ENCODE measurements at regions not wholly inside any gene's neighbourhood (a gene's known extent, or its start where the extent isn't known, plus 50 kb on each side); places are given as distances from the start of the nearest gene placed in this dataset.

DNA sequence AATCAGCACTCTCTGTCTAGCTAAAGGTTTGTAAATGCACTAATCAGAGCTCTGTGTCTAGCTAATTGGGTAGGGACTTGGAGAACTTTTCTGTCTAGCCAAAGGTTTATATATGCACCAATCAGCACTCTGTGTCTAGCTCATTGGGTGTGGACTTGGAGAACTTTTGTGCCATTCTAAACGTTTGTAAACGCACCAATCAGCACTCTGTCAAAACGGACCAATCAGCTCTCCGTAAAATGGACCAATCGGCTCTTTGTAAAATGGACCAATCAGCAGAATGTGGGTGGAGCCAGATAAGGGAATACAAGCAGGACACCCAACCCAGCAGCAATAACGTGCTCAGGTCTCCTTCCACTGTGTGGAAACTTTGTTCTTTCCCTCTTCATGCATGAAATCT is 298.6 kb upstream of the PTPRD start:
- Histone ChIP-seq H3K4ac (ENCODE audit: low read depth, low read length) (no peak overlapping the region), H4K91ac (ENCODE audit: insufficient read depth, low read depth, low read length) (no peak overlapping the region), H2AK9ac (replicated peaks; ENCODE audit: low read depth, low read length, poor library complexity) (no peak overlapping the region), H2BK15ac (ENCODE audit: low read depth, low read length) (no peak overlapping the region), H3K56ac (ENCODE audit: extremely low read depth, insufficient read depth, low read length) (no peak overlapping the region), H2BK120ac (ENCODE audit: low read depth, low read length) (no peak overlapping the region), H3K18ac (ENCODE audit: low read depth, low read length) (no peak overlapping the region), H3K9me3 (ENCODE audit: control insufficient read depth, insufficient read depth, low read length) (peaks cover 10% of the 10 kb centered on the region; the same call in 1 of the 2 replicates), H3K9ac (ENCODE audit: low read depth, low read length) (no peak overlapping the region), H3K79me1 (ENCODE audit: low read depth in 1 of 2, low read length in 2 of 2) (no peaks in the 10 kb centered on the region), H3K36me3 (ENCODE audit: control insufficient read depth, insufficient read depth, low read length) (no peaks in the 10 kb centered on the region), H2AFZ (replicated peaks; ENCODE audit: low read length, poor library complexity) (no peak overlapping the region), H2AK5ac (ENCODE audit: low read depth, low read length) (no peak overlapping the region), H3K4me3 (ENCODE audit: insufficient read depth, low read depth, low read length) (no peak overlapping the region), H3K27me3 (ENCODE audit: control insufficient read depth, insufficient read depth, low read length) (no peaks in the 10 kb centered on the region), H3K27ac (ENCODE audit: insufficient read depth, low read length) (no peak overlapping the region), H3K4me1 (ENCODE audit: control insufficient read depth, insufficient read depth, low read length) (no peaks in the 10 kb centered on the region), H2BK5ac (ENCODE audit: low read depth, low read length, poor library complexity, severe bottlenecking) (no peak overlapping the region), H3K23ac (ENCODE audit: low read depth, low read length) (no peak overlapping the region), H4K8ac (ENCODE audit: low read depth in 2 of 2, low read length in 2 of 2) (no peak overlapping the region), H2BK20ac (ENCODE audit: low read depth, low read length) (no peak overlapping the region), H4K20me1 (ENCODE audit: insufficient read depth, low read length) (no peaks in the 10 kb centered on the region), H3K4me2 (ENCODE audit: low read depth, low read length) (no peak overlapping the region), H4K5ac (ENCODE audit: low read depth, low read length) (no peak overlapping the region), H3K9me1 (ENCODE audit: insufficient read depth, low read length) (no peaks in the 10 kb centered on the region), H3K14ac (replicated peaks; ENCODE audit: low read depth, low read length) (no peak overlapping the region)
- no peak for DNase-seq
- intact Hi-C loops (cut with micrococcal nuclease) (no loop called here), in situ Hi-C loops (cut with MboI; ENCODE audit: low sequenced_read_pairs) (no loop called here), dilution Hi-C loops (cut with HindIII; ENCODE audit: low sequenced_read_pairs, unreplicated experiment) (no loop called here)
- ChIA-PET CTCF (no interaction called here), POLR2A (ENCODE audit: unreplicated experiment) (no interaction called here)
- no TSS peak for BruUV-seq (replicated peaks)
- TF ChIP-seq, protein P1, sequence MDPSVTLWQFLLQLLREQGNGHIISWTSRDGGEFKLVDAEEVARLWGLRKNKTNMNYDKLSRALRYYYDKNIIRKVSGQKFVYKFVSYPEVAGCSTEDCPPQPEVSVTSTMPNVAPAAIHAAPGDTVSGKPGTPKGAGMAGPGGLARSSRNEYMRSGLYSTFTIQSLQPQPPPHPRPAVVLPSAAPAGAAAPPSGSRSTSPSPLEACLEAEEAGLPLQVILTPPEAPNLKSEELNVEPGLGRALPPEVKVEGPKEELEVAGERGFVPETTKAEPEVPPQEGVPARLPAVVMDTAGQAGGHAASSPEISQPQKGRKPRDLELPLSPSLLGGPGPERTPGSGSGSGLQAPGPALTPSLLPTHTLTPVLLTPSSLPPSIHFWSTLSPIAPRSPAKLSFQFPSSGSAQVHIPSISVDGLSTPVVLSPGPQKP (IDR thresholded peaks at IDR 0.05; ENCODE audit: borderline replicate concordance, low read depth, low read length), result no peak
- no peak for TF ChIP-seq BHLHE40 (IDR thresholded peaks at IDR 0.05; ENCODE audit: low read depth, low read length)
- TF ChIP-seq SMC3 (IDR thresholded peaks at IDR 0.05; ENCODE audit: low read depth, low read length), result no peak
- no peak for TF ChIP-seq NFE2L2 (IDR thresholded peaks at IDR 0.05; ENCODE audit: low read depth, low read length)
- TF ChIP-seq MAZ (IDR thresholded peaks at IDR 0.05; ENCODE audit: borderline replicate concordance, low read depth, low read length), result no peak
- TF ChIP-seq MAFK (IDR thresholded peaks at IDR 0.05; ENCODE audit: low read depth, low read length), result no peak
- TF ChIP-seq RCOR1 (IDR thresholded peaks at IDR 0.05; ENCODE audit: insufficient replicate concordance, low read length), result no peak
- TF ChIP-seq RAD21 (IDR thresholded peaks at IDR 0.05; ENCODE audit: low read length), result no peak
- TF ChIP-seq MXI1 (IDR thresholded peaks at IDR 0.05; ENCODE audit: borderline replicate concordance, low read depth, low read length), result no peak
- no peak for TF ChIP-seq CEBPB (IDR thresholded peaks at IDR 0.05; ENCODE audit: low read depth, low read length)
- TF ChIP-seq, protein P2, sequence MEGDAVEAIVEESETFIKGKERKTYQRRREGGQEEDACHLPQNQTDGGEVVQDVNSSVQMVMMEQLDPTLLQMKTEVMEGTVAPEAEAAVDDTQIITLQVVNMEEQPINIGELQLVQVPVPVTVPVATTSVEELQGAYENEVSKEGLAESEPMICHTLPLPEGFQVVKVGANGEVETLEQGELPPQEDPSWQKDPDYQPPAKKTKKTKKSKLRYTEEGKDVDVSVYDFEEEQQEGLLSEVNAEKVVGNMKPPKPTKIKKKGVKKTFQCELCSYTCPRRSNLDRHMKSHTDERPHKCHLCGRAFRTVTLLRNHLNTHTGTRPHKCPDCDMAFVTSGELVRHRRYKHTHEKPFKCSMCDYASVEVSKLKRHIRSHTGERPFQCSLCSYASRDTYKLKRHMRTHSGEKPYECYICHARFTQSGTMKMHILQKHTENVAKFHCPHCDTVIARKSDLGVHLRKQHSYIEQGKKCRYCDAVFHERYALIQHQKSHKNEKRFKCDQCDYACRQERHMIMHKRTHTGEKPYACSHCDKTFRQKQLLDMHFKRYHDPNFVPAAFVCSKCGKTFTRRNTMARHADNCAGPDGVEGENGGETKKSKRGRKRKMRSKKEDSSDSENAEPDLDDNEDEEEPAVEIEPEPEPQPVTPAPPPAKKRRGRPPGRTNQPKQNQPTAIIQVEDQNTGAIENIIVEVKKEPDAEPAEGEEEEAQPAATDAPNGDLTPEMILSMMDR (conservative IDR thresholded peaks at IDR 0.05; ENCODE audit: low read depth, low read length), result no peak
- no peak for TF ChIP-seq RFX5 (IDR thresholded peaks at IDR 0.05; ENCODE audit: low read depth, low read length)
- TF ChIP-seq FOS (IDR thresholded peaks at IDR 0.05; ENCODE audit: low read depth, low read length), result no peak
- TF ChIP-seq CHD1 (IDR thresholded peaks at IDR 0.05; ENCODE audit: low read depth, low read length), result no peak
- no peak for TF ChIP-seq POLR2A (IDR thresholded peaks at IDR 0.05; ENCODE audit: low read depth, low read length)
- TF ChIP-seq, protein P3, sequence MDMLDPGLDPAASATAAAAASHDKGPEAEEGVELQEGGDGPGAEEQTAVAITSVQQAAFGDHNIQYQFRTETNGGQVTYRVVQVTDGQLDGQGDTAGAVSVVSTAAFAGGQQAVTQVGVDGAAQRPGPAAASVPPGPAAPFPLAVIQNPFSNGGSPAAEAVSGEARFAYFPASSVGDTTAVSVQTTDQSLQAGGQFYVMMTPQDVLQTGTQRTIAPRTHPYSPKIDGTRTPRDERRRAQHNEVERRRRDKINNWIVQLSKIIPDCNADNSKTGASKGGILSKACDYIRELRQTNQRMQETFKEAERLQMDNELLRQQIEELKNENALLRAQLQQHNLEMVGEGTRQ (IDR thresholded peaks at IDR 0.05; ENCODE audit: low read depth, low read length), result no peak
- no CpG with 5 or more reads among the region's 6 CpGs for WGBS, 2 experiments (ENCODE audit: extremely low coverage in 2 of 2, insufficient read length in 1 of 2)
- ATAC-seq (ENCODE audit: low read depth), result no peak

All from IMR-90 (cell line).